ENCODE measurements at regions not wholly inside any gene's neighbourhood (a gene's known extent, or its start where the extent isn't known, plus 50 kb on each side); places are given as distances from the start of the nearest gene placed in this dataset.

- TF ChIP-seq ELK3 (CRISPR knock-in tag; IDR thresholded peaks at IDR 0.05) (0 out of 2 replicates have a peak, but pooled peaks have one; percentile 63), ZNF699 (CRISPR knock-in tag; IDR thresholded peaks at IDR 0.05; ENCODE audit: insufficient replicate concordance) (no peak), TAF15 (IDR thresholded peaks at IDR 0.05; ENCODE audit: low read depth, low read length) (no peak), ZNF253 (CRISPR knock-in tag; conservative IDR thresholded peaks at IDR 0.05) (0 out of 2 replicates have a peak, but pooled peaks have one; percentile 32), LARP7 (IDR thresholded peaks at IDR 0.05) (0 out of 2 replicates have a peak, but pooled peaks have one; percentile 44), JUND (IDR thresholded peaks at IDR 0.05; ENCODE audit: borderline replicate concordance, low read depth, low read length) (no peak), JUND (tag; IDR thresholded peaks at IDR 0.05; ENCODE audit: borderline replicate concordance, low read depth, low read length) (no peak), ZNF766 (CRISPR knock-in tag; conservative IDR thresholded peaks at IDR 0.05) (peak; percentile 31; the same call in 1 of the 2 replicates)
- TF ChIP-seq, protein P1, sequence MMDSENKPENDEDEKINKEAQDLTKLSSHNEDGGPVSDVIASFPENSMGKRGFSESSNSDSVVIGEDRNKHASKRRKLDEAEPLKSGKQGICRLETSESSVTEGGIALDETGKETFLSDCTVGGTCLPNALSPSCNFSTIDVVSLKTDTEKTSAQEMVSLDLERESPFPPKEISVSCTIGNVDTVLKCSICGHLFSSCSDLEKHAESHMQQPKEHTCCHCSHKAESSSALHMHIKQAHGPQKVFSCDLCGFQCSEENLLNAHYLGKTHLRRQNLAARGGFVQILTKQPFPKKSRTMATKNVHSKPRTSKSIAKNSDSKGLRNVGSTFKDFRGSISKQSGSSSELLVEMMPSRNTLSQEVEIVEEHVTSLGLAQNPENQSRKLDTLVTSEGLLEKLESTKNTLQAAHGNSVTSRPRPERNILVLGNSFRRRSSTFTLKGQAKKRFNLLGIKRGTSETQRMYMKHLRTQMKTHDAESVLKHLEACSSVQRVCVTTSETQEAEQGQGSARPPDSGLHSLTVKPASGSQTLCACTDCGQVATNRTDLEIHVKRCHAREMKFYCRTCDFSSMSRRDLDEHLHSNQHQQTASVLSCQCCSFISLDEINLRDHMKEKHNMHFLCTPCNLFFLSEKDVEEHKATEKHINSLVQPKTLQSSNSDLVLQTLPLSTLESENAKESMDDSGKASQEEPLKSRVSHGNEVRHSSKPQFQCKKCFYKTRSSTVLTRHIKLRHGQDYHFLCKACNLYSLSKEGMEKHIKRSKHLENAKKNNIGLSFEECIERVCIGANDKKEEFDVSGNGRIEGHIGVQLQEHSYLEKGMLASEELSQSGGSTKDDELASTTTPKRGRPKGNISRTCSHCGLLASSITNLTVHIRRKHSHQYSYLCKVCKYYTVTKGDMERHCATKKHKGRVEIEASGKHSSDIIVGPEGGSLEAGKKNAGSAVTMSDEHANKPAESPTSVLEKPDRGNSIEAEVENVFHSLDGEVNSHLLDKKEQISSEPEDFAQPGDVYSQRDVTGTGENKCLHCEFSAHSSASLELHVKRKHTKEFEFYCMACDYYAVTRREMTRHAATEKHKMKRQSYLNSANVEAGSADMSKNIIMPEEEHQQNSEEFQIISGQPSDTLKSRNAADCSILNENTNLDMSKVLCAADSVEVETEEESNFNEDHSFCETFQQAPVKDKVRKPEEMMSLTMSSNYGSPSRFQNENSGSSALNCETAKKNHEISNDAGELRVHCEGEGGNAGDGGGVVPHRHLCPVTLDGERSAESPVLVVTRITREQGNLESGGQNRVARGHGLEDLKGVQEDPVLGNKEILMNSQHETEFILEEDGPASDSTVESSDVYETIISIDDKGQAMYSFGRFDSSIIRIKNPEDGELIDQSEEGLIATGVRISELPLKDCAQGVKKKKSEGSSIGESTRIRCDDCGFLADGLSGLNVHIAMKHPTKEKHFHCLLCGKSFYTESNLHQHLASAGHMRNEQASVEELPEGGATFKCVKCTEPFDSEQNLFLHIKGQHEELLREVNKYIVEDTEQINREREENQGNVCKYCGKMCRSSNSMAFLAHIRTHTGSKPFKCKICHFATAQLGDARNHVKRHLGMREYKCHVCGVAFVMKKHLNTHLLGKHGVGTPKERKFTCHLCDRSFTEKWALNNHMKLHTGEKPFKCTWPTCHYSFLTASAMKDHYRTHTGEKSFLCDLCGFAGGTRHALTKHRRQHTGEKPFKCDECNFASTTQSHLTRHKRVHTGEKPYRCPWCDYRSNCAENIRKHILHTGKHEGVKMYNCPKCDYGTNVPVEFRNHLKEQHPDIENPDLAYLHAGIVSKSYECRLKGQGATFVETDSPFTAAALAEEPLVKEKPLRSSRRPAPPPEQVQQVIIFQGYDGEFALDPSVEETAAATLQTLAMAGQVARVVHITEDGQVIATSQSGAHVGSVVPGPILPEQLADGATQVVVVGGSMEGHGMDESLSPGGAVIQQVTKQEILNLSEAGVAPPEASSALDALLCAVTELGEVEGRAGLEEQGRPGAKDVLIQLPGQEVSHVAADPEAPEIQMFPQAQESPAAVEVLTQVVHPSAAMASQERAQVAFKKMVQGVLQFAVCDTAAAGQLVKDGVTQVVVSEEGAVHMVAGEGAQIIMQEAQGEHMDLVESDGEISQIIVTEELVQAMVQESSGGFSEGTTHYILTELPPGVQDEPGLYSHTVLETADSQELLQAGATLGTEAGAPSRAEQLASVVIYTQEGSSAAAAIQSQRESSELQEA (IDR thresholded peaks at IDR 0.05; ENCODE audit: low read depth), result no peak
These were observed 114.7 kb upstream of the IRF2BP2 start (continued) for GRCh38 chr1:234724516-234725176.

Data from K562 (cell line).